HG03571 (cell line): ENCODE measurements at regions not wholly inside any gene's neighbourhood (a gene's known extent, or its start where the extent isn't known, plus 50 kb on each side); places are given as distances from the start of the nearest gene placed in this dataset.

Experiments
- ATAC-seq: cut with Tn5 transposase; IDR thresholded peaks from one replicate; pipeline ENCODE4 v1.9.1; 2021; ENCODE audit not compliant: unreplicated experiment

- no peak for ATAC-seq
Observed at GRCh38 chr2:19611491-19612332, 253.3 kb upstream of the OSR1 start.

- no peak for ATAC-seq
Observed at GRCh38 chr2:19609266-19609665, 250.8 kb upstream of the OSR1 start.

DNA sequence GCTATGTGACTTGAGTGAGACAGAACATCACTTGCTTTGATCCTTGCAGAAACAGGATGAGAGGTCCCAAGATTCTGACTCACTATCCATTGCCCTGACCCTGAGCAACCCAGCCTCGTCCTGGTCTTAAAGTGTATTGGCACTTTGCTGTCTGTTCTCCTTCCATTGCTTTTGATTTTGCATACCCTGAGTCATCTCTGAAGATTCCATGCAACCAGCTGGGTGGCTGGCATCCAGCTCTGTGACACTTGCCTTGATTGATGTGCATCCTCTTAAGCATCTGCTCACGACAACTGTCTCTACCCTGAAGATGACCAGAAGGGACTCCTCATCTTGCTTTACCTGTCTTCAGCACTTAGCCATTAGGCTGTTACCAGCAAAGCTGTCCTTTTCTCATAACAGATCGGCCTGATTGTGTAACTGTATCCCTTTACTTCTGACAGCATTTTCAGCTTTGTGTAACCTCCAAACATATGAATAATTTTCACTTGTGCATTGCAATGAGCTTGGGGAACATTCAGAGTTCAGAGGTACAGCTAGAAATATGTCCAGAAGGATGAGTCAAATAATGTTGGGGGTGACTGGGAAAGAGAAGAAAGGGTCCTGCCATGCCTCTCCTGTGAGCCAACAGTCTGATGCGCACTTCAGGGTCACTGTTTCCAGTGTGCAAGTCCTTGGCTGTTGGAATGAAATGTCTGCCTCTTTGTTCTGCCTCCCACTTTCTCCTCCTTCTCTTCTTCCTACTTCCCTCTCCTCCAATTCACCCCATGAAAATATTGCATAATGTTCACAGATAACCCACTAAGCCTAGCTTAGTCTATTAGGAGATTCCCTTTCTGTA is 249.7 kb upstream of the OSR1 start:
- ATAC-seq = no peak

DNA sequence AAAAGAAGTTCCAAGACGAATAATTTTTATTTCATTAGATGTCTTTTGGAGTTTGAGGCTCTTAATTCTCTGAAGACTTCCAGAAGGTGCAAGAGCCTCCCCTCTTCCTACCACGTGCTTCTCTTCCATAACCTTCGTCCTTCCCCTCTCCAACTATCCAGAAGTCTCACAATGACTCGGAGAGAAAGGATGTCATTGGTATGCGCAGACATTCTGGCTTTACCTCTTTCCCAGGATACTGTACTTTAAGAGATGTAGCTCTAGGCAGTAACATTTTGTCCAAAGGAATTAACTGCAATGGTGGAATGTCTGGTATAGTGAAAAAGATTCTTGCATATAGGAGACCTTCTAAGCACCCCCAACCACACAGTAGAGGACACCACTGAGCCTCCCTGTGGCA is 249.0 kb upstream of the OSR1 start:
- no peak for ATAC-seq

GRCh38 chr2:19600982-19601381 is 242.6 kb upstream of the OSR1 start:
- no peak for ATAC-seq

GRCh38 chr2:19600506-19600905 is 242.1 kb upstream of the OSR1 start:
- no peak for ATAC-seq

- ATAC-seq = no peak
Observed at GRCh38 chr2:19598971-19599370, 240.5 kb upstream of the OSR1 start.

GRCh38 chr2:19592197-19592596 is 233.8 kb upstream of the OSR1 start:
- ATAC-seq = no peak

DNA sequence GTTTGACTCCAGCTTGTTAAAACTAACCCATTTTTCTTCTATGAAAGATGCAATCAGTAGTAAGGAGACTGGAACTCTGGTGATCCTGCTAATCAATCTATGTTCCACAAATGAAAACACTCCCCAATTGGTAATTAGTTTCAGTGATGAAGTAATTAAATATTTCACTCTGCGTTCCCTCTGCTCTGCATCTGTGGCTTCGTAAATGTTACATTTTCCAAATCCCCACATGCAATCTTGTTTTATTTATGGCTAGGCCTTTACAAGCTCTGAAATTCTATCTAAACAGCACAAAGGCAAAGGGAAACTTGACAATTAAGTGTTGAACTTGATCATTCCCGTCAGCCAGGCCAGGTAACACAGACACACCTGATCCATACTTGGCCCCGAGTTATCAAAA is 231.4 kb upstream of the OSR1 start:
- no peak for ATAC-seq

DNA sequence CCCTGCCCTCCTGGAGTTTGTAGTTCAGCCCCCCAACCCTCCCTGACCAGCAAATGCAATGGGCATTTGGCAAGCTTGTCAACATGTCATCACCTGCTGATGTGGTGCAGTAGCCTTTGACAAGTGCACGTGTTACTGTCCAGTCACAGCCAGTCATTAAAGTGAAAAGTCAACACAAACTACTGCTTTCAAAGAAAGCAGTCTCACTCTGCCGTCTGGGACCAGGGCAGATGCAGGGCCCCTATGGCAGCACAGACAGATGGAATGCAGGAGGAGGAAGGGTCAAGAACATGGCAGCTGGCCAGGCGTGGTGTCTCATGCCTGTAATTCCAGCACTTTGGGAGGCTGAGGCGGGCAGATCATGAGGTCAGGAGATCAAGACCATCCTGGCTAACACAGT is 222.4 kb upstream of the OSR1 start:
- ATAC-seq = no peak

DNA sequence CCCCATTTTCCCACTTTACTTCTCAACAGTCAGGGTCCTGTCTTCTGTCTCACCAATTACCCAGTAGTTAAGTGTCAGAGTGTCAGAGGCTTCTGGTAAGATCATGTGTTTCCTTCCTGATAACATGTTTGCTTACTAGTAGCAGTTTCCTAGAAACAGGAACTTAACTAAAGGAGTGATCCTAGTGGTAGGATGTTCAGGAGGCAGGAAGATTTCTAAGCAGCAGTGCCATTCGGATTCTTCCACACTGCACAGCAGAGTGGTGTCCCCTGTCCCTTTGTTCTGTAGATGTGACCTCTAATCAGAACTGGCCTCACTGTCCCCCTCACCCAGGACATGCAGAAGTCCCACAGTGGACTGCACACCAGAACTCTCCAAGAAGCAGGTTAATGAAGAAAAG is 221.8 kb upstream of the OSR1 start:
- no peak for ATAC-seq

- ATAC-seq = no peak
Observed at GRCh38 chr2:19579461-19579860, 221.0 kb upstream of the OSR1 start.

- no peak for ATAC-seq
Observed at GRCh38 chr2:19577723-19578122, 219.3 kb upstream of the OSR1 start.

DNA sequence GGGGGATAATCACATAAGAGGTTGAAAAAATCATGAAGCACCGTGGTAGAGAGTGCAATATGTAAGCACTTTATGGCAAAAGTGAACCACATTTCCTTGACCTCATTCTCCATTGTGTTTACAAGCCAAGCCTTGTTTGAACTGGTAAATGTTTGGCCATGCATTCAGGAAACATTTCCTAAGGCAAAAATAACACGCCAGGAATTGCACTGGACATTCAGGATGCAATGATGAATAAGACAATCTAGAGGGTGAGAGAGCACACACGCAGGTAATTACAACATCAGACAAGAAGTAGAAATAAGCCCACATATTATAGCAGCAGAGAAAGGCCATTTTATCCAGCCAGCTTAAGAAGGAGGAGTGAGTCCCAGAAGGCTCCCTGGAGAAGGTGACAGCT is 218.0 kb upstream of the OSR1 start:
- no peak for ATAC-seq

DNA sequence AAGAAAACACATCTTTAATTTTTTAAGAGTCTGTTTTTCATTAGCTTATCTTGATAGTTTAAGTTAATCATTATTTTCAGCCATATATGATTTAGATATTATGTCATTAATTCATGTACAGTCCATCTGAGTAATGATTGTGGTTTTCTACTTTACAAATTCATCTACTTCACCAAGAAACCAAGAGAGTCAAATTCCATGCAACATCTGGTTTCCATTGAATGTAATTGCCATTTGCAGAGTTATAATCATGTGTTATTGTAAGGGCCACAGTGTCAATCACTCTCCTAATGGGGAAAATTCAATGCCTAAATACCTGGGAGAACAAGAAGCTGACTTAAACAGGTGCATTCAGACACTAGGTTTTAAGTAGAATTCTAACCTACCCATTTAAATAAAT is 217.2 kb upstream of the OSR1 start:
- no peak for ATAC-seq

- ATAC-seq = no peak
Observed at GRCh38 chr2:19574778-19575260, 216.4 kb upstream of the OSR1 start.

DNA sequence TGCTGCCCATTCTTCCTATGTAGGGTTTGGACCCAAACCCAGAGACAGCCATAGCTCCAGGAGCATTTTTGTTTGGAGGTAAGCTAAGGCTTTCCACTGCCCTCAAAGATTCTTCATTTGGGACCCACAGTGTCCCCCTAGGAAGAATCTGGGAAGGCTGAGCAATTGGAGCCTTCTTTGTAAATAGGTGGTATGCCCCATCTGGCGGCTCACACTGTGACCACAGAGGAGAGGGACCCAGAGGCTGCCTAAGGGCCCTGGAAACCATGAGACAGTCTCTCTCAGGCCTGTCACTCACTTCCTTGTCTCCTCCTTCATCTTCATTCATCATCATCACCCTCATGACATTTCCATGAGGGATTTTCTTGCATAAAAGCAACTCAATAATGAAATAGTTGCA is 215.4 kb upstream of the OSR1 start:
- ATAC-seq = no peak

GRCh38 chr2:19571773-19572172 is 213.3 kb upstream of the OSR1 start:
- no peak for ATAC-seq

DNA sequence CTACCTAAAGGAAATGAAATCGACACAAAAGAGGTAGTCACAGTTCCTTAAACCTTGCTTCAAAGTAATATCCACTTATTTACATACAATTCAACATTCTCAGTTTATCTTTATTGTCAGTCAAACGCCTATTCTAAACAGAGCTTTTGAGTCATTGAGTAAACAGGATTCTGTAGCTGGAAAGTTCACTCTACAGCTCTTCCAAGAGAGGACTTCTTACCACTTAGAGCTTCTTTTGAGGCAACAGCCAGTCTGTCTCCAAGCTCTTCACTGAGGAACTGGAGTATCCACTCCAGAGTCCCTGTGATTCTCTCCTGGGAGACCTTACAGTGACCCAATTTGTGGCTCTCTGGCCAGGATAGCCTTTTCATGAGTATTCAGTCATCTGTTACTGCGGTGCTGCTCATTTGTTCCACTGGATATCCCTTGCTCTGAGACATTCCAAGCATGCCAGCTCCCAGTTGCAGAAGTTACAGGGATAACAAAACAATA is 210.9 kb upstream of the OSR1 start:
- ATAC-seq = no peak

DNA sequence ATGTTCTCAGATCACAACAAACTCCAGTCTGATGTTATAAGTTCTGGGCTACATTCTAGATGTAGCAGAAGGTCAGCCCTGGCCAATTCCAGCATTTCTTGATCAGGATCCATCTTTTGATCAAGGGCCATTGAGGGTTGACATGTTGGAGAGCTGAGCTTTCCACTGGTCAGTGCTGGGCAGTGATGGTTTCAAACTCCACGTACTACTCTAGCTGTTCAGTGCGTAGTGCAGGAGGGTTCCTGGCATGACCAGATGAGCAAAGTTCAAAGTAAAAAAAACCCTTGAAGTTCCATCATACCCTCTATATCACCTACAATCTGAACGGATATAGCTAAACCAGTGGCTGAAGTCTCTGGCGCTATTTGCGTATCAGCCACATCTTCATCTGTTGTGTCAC is 210.4 kb upstream of the OSR1 start:
- ATAC-seq = no peak

- ATAC-seq = no peak
Observed at GRCh38 chr2:19560785-19561184, 202.4 kb upstream of the OSR1 start.
